Activated T-helper 1 cell treated with Interleukin-2 at 50 U/mL for 16 hours (primary cell): ENCODE measurements at regions not wholly inside any gene's neighbourhood (a gene's known extent, or its start where the extent isn't known, plus 50 kb on each side); places are given as distances from the start of the nearest gene placed in this dataset.
"Not testable (repeated sequence)": the region's sequence is repeated elsewhere in the genome, so short reads cannot be mapped to it uniquely, and the experiment has no call there.

ENCODE experiments used
- DNase-seq: peaks from one replicate; pipeline ENCODE4 v3.0.0-alpha.2; 2020; ENCODE audit warnings: low read depth

DNA sequence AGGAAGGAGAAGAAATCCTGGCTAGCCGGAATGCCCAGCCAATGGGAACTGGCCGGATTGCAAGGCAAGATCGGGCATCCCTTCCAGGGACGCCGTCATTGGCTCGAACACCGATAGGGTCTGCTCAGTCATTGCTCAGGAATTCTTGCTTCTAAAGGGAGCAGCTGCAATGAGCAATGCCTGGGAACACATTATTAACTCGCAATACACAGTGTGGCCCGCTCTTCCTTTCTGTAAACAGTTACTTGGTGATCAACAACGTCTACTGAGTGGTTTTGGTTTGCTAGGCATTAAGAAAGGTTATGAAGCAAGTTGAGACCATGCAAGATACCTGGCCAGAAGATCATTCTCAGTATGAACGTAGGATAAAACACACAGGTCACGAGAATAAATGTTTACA, 165.4 kb upstream of the CITED2 start:
- DNase-seq = no peak

DNA sequence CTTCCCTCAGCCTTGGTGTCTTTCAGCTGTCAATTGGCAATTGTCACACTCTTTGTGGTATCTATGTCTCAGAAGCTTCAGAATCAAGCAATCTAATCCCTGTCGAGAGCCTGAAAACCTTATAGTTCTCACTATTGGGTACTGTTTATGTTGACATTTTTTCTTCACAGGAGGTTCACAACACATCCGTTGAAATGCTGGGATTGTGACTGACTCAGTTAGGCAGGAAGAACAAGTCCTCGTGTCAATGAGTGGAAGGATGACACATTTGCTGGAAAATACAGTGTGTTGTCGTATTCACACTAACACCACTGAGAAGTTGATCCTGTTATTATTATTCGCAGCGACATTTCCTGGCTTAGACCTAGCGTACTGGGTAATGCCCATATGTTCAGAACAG, 163.9 kb upstream of the CITED2 start:
- no peak for DNase-seq

DNA sequence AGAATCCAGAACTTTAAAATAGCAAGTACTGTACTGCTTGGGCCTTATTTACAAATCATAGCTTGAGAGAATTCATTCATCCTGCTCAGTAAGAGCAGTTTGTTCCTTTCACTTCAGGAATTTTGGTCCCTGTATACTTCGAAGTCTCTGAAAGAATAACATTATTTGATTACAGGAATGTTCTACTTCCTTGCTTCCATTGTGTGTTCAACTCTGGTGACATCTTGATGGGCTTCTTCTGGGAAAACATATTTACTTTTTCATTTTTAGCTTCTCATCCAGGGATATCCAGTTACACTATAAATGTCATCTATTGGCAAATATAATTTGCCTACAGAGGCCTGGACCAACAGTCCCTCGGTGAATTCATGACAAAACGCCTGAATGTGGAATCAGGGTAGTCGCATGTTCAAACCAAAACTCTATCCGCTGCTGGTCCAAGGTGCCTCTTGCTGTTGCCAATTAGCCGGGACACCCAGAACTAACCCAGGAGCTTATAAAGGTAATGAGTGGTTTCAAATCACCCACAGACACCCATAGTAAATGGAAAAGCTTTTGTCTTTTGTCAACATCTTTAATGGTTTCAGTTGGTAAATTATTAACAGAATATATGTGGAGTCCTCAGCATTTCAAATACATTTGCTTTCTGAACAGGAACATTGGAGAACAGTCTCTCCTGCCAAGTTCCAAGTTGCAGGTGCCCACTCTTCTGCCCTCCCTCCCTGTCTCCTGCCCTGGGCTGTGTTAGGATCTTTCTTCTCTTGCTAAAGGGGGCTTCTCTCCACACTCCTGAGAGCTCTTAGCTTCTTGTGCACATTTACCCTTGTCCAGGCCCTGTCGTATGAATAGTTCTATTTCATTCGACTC, 162.5 kb upstream of the CITED2 start:
- DNase-seq = no peak

DNA sequence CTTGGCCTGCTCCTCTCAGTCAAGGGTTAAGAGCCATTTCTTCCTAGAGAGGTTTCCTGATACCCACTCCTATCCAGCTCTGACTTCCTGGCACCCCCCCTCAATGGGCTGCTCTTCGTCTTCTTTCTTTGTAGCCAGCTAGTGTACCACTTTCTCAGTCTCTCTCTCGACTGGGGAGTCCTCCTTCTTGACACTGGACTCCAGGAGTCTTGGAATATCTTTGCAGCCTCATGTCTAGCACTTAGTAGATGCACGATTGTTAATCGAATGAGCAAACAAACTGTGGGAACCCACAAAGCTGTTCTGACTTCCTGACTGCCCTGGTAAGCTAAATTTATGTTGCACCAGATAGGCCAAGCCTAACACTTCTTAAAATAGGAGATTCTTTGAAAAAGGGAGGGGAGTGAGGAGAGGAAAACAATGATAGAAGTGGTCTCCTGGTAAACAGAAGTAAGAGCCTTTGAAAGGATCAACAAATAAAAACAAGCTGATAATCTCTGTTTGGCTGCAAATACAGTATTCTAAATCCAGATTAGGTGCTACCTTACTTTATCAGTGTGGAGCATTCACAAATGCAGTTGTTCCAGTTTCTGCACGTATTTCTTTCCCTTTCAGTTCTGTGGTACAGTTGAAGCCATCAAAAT, 160.1 kb upstream of the CITED2 start:
- DNase-seq = no peak

DNA sequence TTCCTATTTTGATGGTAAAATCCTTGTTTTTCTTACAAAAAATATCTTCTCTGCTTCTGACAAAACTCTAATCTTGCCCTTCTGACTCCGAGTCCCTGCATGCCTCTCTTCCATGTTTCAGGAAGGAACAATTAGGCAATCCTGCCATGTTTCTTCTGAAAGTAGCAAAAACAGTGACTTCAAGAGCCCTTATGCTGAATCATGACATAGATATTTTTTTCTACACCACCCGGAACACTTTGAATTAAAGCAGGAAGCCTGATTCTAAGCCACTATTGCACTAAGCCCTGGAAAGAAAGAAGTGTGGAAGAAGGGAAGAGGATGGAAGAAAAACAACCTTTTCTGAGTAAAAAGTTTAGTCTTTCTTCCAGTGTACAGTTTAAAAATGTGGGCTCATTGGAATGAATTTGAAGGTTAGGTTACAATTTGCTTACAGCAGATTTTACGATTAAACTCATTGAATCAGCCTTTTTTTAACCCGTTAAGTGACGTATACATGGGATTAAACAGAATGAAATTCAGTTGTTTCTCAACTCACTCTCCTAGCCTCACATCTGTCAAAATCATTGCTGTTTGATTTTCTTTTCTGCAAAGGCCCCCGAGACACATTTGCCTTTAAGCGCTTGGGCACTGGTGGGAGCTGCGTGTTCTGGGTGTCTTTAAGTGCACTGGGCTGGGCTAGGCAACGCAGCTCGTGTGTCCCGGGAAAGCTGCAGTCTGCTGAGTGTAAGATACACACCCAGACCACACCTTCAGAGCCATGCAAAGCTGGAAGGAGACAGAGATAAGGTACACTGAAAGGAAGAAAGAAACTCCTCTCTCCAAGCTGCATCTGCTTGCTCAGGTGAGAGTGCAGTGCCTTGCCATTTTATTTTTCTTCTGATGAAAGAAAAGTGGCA, 159.4 kb upstream of the CITED2 start:
- DNase-seq = no peak

DNA sequence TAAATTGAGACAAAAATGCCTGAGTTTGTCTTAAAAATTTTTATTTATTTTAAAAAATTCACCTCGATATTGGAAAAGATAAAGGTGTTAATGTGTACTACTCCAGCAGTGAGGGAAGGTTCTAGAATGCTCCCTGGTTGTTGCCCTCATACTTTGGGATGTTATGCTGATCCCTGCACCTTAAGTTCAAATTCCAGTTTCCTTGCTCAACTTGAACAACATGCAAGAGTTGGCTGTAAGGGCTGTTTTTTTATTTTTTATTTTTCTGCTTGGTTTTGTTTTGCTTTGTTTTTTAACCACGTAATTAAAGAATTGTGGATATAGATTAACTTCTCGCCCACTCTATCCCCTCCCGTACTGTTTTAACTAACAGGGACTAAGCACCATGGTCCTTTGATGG, 158.7 kb upstream of the CITED2 start:
- no peak for DNase-seq

DNA sequence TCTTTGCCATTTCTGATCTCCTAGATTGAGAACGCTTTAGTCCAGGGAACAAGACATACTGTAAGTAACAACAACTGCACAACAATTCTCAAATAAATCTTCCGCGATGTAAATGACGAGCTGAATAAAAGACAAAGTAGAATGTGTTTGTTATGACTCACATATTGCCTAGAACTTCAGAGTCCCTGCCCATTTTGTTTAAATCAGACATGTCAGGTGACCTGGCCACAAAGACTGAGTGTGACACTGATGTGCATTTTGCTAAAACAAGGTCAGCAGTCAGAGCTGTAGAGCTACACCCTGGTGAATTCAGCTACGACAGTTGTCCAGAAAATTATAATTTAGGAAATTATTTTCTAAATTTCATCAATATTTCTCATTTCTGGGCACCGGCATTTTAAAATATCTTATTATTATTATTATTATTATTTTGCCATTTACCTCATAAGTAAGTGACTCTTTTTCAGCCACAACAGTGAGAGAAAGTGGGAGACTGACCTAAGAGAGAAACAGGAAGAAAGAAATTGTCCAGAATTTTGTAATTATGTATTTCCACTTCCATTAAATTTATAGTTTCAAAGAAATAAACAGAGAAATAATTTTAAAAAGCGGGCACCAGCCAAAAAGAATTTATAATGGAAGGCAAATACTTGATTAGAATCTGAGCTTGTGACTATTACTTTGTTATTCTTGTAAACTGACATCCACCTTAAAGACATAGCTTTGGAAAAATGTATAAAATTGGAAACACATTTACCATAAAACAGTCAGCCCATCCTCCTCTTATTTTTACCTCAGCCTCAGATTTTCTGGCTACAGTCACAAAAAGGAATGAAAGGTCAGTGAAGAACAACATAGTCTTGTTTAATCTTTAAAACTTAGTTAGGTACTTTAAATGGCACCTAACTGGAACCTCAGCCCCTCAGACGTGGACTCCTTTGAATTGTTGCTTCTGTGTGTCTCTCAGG, 157.0 kb upstream of the CITED2 start:
- DNase-seq = no peak

DNA sequence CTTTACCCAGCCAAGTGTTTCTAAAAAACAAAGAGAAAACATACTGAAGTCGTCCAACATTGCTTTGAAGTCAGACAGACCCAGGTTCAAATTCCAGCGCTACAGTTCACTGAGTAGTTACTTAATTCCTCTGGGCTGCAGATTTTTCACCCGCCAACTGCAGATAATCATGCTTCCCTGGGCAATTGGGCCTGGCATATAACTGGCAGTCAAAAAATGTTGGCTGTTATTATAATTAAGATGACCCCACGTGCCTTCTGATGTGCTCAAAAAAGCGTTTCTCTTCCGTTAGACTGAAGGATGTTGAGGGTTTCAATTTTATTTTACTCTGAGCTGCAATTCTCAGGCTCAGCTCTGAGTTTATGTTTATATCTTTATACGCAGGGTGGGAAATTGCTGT, 156.1 kb upstream of the CITED2 start:
- no peak for DNase-seq

DNA sequence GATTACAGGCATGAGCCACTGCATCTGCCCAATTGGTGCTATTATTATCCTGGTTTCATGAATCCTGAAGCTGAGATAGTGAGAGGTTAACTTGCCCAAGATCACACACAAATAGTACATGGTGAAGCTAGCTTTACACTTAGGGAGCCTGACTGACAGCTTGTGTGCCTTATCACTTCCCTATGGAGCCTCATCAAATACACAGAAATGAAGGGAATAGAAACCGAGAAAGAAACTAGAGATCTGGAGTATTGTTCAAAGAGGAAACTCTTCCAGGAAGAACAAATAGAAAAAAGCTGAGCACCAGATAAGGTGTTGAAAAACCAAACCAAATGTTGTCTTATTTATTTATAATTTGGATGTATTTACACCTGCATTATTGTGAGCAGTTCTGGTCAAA, 155.0 kb upstream of the CITED2 start:
- DNase-seq = no peak

DNA sequence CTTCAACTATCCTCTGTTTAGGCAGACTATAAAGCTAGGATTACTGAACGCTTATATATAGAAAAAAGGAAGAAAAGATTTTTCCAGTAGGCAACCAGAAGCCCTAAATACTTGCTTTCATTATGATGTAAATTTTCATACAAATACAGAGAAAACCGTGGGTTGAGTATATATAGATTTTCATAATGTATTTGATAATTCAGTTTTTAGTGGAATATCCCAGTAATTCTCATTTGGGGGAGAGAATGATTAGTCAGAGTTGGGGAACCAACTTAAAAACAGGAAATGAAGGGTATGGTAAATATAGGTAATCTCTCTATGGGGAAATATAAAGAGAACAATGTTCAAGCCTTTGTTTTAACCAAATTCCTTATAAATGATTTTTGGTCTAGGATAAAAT, 154.0 kb upstream of the CITED2 start:
- DNase-seq = no peak

DNA sequence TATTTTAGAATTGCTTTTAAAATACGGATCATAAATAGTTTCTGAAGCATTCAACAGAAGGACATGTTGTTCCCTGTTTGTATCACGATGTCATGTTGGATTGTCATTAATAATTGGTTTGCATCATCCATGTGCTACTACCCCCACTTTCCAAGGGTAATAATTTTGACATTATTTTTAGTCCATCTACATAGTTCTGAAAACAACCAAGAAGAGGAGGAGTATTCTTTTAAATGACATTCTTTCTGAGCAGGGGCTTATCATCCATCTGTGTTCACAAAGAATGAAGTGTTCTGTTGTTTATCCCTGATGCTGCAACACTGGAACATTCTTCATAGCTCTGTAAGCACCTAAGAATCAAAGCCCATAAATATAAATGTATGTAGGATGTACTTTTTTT, 151.0 kb upstream of the CITED2 start:
- DNase-seq = no peak

DNA sequence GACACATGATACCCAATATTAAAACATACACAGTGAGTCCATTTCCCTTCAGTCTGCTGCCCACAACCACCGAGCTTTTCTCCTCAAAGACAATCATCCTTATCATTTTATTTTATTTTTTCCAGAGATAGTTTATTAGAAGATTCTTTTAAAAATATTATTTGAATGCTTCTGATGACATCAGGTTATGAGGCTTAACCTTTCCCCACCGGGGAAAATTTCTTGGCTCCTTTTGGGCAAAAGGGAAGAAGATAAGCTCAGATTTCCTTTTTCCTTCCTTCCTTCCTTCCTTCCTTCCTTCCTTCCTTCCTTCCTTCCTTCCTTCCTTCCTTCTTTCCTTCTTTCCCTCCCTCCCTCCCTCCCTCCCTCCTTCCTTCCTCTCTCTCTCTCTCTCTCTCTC, 149.5 kb upstream of the CITED2 start:
- DNase-seq = no peak

DNA sequence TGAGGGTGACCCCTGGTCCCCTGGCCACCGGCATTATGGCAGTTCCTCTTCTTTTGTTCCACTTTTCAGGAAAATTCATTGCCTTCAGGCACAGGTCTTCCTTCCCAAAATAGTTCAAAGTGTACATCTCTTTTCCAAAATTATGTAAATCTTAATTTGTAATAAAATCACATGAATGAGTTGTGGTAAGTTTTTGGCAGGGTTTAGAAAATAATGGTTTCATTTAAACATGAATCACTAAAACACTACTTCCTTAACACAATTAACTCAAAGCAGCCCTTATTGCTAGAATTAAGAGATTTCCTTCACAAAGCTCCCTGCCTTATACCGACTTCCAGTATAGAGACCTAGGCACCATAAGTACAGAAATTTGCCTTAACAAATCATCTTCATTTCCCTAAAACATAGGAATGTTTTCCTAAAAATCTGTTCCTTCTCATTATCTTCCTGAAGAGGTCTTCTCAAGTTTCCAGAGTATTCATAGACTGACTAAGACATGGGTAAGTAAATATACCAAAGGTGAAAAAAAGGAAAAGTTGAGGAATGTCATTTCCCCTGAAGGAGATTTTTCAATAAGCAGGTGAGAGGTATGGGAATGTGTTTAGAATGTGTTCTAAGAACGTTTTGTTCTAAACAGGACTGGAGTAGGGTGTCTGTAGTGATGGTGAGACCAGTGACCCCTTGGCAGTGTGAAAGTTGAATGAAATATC, 148.2 kb upstream of the CITED2 start:
- DNase-seq = no peak

DNA sequence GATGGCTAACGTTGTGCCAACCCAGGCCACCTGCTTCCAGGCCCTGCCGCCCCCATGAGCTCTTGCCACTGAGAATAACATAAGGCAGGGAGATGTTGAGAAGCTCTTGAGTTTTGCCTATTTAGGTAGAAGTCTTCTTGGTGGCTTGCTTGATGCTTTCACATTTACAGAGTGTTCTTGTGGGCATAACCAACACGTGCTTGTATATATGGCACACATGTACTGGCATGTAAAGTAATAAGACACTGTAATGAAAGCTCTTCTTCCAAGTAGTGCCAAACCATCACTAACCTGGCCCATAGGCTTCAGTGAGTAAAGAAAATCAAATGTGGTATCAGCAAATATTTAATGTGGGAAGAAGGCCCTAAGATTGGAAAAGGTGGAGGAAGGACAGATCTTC, 146.9 kb upstream of the CITED2 start:
- DNase-seq = no peak

DNA sequence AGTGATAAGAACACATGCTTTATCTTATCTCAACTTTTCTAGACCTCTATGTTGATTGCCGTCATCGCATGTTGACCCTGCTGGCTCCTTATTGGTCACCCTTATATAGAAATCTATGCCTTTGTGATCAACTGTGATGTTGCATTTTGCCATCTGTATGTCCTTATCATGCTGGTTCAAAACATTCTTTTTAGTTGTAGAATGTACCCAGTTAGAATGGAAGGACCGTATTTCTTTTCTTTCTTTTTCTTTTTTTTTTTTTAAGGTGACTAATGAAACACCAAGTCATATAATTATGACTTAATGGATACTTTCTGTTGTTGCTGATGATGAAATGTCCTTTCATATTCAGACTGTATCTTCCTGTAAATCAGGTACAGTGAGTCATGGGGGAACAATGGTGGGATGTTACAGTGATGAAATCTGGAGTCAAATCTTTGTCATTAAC, 145.9 kb upstream of the CITED2 start:
- DNase-seq = no peak

DNA sequence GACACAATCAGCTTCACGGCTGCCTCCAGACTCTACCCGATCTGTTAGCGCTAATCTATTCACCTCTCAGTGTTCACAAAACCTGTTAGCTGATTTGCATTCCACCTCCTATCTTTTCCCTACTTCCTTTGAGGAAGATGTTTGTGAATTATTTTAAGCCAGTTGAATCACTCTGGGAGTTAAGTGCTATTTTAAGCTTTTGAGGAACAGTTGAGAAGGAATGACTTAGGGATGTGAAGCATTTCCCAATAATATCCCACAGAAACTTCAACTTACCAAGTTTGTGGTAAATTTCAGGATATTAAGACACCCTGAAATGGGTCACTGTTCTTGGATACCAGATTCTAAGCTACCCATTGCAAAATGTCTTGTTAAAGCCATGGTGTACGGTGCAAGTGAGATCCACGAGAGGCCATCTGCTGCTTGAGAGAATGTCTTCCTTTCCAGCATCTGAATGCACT, 145.2 kb upstream of the CITED2 start:
- no peak for DNase-seq

DNA sequence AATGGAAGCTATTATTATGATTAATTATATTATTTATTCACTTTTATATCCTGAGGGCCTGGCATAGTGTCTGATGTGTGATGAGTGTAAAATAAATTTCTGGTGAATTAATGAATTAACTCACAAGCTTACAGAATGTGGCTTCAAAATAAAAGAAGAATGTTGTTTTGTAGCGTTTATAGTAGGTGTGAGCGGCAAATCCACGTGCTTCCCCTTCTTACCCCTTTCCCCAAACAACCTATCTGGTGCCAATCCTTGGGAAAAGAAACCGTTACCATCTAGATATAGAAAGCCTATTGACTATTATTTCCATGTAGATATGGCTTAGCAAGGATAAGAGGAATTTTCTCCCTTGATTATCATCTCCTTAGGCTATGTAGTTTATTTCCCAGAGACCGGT, 144.6 kb upstream of the CITED2 start:
- no peak for DNase-seq

DNA sequence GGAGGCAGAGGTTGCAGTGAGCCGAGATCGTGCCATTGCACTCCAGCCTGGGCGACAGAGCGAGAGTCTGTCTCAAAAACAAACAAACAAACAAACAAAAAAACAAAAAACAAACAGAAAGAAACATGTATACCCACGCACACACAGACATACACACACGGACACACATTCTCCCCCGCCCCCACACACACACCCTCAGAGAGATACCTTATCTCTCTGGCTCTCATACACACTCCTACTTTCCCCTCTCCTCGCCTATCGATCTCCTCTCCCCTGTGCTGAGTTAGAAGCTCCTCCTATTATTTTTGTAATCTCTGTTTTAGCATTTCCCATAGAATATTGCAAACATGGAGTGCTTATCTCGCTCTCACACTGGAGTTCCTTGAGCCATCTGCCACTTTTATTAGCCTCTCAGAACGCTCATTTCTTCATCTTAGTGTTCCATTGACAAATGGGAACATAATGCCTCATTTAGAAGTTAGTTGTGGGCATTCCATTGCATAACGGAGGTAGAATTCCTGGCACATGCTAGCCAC, 144.2 kb upstream of the CITED2 start:
- no peak for DNase-seq

DNA sequence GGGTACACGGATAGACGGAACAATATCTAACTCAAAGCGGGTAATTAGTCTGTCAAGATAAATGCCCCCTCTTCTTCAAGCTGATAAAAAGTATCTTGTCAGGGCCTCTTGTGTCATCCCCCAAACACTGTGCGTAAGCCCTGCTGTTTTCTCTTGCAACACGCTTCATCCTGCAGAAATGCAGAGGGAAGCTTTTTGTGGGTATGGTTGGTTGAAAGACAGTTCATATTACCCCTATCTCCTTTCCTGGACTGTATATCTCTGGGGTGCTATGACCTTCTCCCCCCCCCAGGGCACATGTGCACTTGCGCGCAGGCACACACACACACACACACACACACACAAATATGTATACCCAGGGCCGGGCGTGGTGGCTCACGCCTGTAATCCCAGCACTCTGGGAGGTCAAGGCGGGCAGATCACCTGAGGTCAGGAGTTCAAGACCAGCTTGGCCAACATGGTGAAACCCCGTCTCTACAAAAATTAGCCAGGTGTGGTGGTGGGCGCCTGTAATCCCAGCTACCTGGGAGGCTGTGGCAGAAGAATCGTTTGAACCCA, 143.6 kb upstream of the CITED2 start:
- DNase-seq = not testable (repeated sequence)

DNA sequence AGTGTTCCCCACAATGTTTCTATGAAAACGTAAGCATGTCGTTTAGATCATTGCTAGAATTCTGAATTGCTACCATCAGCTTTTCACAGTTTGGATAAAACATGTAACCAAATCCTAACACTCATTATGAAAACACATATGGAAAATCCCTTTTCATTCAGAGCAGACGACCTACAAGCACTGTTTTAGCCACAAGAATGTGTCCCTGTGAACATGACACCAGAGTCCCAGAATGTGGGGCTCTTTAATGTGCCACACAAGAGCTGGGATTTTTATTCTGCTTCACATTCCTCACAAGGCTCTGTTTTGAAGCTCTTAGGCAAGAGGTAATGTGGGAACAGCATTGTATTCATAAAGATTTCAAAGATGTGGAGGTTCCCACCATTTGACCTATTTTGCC, 141.1 kb upstream of the CITED2 start:
- no peak for DNase-seq
